ENCODE measurements at regions not wholly inside any gene's neighbourhood (a gene's known extent, or its start where the extent isn't known, plus 50 kb on each side); places are given as distances from the start of the nearest gene placed in this dataset.

DNA sequence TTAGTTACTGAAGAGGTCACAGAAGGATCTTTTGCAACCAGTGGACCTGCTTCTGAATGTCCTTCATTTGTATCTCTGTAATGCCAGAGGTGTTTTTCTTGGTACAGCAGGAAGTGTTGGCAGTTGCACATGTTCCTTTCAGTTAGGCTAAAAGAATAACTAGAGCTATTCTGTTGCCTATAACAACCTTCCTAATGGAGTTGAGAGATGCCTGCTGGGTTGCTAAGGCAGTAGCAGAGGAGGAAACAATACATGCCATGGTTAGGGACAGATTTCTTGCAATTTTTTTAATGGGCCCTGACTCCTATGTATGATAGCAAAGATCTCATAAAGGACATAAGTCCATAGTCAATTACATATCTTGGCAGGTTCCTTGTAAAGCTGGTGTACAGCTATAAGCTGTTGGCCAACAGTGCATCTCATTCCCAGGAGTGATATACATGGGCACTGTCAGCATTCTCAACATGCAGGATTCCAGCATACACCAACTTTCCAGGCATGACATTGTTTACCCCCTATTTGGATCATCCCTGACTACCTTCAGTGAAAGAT, 556.6 kb downstream of the CCER1 start:
- no peak for DNase-seq (ENCODE audit: low read depth)

DNA sequence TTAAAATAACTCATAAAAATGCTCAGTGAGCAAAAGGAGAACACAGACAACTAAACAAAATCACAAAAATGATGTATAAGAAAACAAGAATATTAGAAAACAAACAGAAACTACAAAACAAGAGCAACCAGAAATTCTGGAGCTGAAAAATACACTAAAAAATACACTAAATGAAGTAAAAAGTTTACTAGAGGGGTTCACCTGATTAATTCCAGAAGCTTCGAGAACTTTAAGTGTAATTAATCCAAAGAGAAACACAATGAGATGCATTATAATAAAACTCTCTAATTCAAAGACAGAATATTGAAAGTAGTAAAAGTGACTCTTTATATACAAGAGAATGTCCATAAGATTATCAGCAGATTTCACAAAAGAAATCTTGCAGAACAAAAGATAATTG, 558.4 kb downstream of the CCER1 start:
- DNase-seq (ENCODE audit: low read depth): no peak

DNA sequence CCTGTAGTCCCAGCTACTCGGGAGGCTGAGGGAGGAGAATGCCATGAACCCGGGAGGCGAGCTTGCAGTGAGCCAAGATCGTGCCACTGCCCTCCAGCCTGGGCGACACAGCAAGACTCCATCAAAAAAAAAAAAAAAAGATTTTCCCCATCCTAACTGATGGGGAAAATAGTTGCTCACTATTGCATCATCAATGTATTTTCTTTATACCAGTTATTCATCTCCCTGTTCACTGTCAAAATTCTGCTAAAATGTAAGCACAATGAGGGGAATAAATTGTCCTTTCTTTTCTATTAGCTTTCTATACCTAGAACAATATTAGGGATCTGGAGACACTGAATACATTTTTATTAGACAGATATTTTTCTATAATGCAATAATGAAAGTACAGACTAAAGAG, 561.3 kb downstream of the CCER1 start:
- no peak for DNase-seq (ENCODE audit: low read depth)

DNA sequence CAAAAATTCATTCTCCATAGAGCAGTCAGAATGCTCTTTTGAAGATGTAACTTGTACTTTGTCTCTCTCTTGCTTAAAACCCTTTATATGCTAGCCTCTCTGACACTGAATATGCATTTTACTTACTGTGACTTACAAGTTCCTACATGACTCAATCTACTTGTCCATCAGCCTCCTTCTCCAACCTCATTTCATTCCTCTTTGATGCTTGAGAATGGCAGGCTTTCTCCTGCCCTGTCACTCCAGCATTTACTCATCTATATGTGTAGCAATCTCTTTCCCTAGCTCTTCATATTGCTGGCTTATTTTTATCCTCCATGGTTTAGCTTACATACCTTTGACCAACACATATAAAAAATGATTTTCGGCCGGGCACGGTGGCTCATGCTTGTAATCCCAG, 561.9 kb downstream of the CCER1 start:
- DNase-seq (ENCODE audit: low read depth): no peak

DNA sequence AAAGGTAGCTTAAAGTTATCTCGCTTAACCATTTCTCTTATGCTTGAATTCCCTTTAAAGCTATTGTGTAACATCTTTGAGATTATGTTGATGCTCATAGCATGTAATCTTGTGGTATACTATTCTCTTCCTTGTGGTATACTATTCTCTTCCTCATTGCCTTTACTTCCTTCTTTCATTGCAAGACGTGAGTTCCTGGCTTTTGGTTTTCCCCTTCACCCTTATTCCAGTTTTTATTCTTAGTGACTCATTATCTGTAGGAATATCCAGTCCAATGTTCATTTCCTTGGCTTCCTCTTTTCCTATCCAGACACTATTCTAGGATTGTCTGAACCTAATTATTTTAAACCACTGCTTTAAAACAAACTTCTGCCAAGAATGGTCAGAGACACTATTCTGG, 564.0 kb downstream of the CCER1 start:
- no peak for DNase-seq (ENCODE audit: low read depth)

DNA sequence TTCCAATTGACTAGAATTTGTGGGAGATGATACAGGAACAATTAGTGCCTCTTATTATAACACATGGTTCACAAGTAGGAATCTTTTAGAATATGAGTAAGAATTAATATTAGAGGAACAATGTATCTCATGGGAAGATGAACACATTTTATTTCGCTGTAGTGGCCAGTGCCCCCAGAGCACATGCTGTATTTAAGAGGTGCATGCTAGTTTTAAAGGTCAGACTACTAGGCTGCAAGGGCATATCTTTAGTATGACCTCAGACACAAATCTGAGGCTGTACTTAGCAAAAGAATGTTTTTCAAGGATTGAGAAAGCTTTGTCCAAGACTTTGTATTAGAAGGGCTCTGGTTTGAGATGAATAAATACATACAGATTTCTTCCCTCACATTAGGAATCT, 586.9 kb downstream of the CCER1 start:
- no peak for DNase-seq (ENCODE audit: low read depth)

DNA sequence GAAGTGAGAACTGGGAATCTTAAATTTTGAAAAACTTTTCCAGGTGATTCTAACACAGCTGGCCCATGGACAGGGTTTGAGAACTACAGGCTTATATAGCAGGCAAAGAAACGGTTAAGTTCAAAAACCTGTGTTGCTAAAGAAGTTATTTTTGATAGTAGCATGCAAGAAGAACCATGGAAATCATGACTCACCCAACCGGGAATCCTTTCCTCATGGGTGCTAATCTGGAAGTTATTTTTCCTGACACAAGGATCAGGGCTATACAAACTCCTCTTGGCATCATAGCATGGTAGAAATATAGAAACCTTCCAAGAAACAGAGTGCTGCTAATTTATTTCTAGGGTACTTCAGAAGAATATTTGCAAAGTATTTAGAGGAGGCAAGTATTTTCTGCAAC, 588.7 kb downstream of the CCER1 start:
- no peak for DNase-seq (ENCODE audit: low read depth)

DNA sequence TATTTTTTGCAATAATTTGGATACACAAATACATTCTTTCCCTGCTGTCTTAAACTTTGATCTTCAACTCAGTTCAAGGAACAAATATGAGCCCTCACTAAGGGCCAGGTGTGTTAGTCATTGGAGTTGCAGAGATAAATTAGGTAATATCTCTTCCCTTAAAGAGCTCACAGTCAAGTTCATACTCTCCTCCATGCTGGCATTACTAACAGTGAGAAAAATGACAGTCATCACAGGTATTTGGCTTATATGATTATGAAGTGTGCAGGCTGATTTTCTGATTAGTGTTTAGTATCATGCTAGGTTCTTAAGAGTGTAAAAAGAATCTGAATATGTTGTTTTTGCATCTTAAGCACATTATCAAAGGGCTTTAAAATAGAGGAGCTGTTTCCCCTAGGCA, 594.7 kb downstream of the CCER1 start:
- no peak for DNase-seq (ENCODE audit: low read depth)

DNA sequence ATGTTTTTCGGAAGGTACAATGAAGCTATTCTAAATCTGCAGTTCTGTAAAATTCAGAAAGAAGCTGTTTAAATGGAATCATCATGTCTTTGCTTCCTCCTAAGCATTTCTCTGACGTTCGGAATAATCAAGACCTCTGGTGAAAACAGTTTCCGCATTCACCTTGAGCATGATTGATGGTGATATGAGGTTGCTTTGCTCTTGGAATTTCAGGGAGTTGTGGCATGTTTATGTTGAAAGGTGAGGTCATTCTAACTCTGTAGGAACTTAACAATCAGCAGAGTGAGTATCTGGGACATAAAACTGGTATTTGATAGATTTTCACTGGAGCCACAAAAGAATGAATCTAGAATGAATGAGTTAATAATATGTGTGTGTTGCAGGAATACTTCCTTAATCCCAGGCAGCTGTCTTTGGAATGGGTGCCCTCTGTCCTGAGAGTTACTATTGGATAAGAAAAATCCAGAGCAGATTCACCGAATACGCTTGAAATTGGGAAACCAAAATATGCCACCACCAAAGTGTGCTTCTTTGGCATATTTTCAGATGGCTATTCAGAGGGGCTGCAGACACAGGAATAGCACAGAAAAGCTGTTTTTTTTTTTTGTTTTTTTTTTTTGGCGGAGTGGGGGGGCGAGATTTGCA, 599.1 kb downstream of the CCER1 start:
- DNase-seq (ENCODE audit: low read depth): no peak

DNA sequence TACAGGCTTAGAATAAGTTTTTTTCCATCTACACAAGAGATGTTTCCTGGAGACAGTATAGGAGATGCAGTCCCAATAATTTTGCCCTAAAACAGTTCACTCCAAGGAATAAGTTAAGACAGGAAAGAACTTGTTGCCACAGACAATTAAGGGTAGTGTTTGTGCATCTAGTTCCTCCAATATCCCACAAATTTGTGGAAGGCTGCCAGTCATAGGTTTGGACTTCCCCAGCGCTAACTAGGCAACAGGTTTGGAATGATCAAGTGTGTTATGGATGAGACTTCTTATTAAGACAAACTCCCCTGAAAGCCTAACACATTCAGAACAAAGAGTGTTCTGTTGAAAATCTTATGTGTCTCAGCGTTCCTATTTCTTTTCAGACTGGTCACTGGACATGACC, 611.0 kb downstream of the CCER1 start:
- no peak for DNase-seq (ENCODE audit: low read depth)

DNA sequence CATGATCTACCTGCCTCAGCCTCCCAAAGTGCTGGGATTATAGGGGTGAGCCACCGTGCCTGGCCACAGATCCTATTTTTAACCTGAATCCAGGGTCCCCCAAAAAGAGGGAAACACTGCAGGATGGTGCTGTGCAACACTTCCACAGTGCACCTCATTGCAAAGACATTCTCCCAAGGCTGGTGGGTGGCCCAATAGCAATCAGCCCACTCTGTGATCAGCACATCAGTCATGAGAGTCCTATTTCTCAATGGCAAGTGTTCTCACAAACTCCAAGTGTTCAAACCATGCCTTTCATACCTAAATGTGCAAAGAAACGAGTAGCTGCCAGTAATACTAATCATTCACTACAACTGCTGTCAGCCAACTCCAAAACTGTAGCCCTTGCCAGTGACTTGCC, 612.9 kb downstream of the CCER1 start:
- no peak for DNase-seq (ENCODE audit: low read depth)

DNA sequence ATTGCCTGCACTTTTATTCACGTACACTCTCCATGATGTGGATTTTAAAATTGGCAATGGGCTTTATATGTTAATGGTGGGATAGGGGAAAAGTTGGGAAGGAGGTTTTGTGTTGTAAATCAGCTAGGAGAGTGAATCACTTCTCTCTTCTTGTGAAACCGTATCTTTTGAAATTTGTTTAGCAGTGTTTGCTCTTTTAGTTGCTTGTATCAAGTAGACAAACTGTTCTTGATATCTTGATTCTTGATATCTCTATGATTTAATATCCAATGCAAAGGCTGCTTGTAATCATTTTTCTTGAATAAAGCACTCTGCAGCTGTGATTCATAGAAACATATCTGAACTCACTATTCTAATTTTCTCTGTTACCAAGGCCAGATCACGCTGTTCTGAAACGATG, 615.1 kb downstream of the CCER1 start:
- DNase-seq (ENCODE audit: low read depth): no peak

DNA sequence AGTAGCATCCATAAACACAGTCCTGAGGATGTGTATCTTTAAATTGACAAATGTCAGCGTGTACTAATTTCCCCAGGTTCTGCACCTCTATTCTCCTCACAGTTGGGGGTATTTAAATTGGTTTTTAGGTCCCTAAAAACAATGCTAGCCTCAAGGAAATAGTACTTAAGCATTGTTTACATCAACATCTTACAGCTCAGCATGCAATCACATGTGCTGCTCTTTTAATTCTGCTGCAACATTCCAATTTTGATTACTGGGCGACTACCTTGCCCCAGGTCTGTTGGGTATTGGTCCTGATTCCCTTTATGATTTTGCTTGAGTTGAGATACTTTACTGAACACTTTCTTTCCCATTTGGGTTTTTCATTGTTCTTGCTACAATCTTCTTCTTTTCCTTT, 616.6 kb downstream of the CCER1 start:
- no peak for DNase-seq (ENCODE audit: low read depth)

DNA sequence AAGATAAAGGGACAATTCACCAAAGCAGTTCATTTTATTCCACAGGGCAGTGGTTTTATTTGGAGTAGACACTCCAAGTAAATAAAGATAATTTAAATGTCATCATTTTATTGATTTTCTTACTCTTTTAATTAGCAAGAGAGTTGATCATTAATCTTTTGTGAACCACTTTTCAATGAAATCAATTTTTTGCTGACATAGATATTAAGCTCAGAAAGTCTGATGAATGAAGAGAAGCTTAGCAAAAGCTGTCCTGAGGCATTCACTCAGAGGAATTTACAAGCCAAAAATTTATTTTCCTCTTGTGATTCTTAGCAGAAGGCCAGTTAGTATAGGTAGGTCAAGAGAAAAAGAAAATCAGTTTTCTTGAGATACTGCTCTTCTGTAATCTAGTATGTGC, 618.0 kb downstream of the CCER1 start:
- DNase-seq (ENCODE audit: low read depth): no peak

DNA sequence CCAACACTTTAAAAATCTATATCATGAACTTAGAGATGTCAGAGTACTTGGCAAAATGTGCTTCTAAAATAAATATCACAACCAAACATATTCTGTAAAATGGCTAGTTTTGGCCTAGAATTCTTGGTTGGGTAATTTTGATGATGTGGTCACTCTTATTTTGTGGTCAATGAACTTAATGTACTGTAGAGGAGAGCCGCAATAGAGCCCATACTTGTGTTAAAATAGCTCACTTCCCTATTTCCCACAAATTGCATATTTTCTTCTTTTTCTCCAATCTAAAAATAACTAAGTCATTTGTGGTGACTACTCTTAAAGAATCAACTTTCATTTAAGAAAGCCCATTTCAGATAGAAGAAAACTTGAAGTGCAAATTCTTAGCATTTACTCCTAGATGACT, 619.4 kb downstream of the CCER1 start:
- DNase-seq (ENCODE audit: low read depth): no peak

DNA sequence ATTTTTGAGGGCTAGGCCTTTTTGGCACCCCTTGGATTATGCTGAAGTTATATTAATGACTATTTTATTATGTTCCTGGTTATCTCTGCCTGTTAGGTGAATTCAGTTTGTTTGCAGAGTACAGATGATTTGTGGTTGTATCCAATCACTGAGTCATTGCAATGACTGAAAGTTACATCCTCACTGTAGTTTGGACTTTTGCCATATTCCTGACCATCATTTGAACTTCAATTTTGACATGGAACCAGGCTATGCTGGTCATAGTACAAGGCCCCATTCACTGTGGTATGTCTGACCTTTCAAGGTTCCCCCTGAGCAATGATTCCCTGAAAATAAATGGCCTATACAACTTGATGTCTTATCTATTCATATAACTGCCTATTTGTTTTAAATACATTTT, 621.0 kb downstream of the CCER1 start:
- no peak for DNase-seq (ENCODE audit: low read depth)

DNA sequence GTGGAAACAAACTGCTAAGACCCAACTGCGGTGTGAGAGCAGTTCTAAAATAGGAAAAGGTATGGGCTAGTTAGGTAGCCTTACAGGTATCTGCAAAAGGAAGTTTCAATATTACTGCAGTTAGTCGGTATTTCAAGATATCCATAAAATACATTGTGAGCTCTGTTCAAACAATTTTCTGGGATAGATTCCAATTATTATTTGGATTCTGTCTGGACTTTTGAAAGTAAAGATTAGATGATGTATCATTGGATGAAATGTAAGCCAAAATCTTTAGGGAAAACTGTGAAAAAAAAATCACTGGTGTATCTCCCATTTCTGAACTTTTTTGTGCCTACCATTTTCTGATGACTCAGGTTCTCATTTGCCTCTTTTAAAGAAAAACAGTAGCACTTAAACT, 621.6 kb downstream of the CCER1 start:
- DNase-seq (ENCODE audit: low read depth): no peak

DNA sequence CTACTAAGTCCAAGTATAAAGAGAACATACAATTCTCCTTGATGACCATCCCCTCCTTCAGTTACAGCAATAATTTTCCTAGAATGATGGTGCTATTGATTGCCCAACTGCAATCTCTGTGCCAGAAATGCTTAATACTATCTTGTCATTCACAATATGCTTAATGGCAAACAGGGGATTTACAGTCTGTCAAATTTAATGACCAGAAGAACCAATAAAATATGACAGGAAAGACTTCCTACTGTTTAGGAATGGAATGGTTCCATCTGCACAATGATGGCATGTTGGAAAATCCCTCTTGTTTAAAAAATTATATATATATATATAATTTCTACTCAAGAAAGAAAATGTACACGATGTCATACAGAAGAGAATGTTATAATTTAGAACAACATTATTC, 623.2 kb downstream of the CCER1 start:
- no peak for DNase-seq (ENCODE audit: low read depth)

DNA sequence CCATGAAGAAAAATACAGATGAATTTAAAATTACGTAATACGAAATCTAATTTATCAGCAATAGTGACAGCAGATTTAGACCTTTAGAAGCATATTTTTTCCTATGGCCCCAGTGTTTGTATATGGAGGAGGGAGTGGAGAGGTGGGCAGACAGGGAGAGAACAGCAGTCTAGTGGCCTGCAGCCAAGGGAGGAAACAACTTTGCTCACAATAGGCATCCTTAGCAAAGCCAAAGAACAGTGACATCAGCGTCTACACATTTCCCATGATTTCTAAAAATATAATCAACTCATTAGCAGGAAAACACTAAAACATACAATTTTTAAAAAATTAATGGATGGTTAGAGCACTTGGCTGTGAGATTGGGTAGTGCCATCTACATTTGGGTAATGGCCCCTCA, 622.6 kb upstream of the ATP2B1 start:
- no peak for DNase-seq (ENCODE audit: low read depth)

DNA sequence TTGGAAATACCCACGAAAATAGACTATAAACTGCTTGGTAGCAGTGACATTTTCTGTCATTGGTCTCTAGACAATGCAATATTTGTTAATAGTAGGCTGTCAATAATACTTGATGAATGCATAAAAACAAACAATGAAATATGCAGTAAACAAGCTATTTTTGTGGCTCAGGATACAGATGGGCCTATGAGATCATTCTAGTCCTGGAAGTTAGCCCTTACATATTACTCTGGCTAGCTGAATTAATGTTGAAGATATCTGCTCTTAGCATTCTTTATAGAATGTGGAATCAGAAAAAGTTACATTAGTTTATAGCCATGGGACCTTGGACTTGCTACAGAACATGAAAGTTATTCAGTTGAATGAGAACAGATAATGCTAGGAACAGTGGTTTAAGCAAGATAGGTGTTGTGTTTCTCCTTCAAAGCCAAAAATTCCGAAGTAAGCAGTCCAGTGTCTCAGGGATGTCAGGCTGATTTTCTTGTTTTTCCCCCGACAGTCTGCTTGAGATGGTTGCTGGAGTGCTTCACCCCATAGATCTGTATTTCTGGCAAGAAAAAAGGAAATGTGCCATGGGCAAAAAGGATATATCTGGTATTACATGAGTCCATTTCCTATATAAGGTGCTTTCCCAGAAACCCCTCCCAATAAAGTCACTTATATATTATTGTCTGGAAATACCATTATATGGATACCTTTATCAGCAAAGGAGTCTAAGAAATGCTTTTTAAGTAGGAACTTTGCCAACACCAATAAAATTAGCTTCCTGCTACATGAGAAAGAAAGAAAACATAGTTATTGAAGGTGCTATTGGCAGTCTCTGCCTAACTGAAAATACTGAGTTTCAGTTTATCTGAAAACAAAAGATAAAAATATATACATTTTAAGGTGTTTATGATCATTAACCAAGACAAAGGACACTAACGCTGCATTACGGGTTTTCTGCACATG, 619.4 kb upstream of the ATP2B1 start:
- DNase-seq (ENCODE audit: low read depth): no peak

DNA sequence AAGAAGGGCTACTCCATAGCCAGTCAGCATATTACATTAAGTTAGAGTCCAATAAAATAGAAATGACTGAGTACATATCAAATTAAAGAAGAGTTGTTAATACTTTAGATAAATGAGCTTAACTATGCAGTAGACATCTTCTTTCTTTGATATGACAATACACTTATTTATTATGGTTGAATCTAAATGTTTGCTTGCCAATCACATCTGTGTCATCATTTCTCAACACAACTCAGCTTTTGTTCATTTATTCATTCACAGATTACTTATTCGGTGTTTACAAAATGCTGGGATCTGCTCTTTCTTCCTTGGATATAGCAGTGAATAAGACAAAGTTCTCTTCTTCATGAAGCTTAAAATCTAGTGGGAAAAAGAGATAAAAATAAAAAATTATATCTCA, 614.6 kb upstream of the ATP2B1 start:
- no peak for DNase-seq (ENCODE audit: low read depth)

DNA sequence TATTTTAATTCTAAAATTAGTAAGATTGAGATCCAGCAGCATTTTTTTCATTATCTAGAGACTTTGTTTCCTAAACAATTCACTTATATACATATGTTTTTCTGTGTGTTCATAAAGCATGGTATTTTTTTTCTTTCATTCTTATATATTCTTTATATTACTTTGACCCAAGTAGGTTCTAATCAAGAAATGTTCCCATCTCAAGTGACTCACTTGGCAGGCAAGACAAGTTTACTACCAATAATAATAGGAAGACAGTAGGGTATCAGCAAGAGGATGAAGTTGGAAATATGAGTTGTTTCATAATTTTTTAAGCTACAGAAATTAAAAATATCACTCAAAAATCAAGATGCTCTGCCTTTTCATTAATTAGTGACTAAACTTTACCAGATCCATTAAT, 613.4 kb upstream of the ATP2B1 start:
- DNase-seq (ENCODE audit: low read depth): no peak

DNA sequence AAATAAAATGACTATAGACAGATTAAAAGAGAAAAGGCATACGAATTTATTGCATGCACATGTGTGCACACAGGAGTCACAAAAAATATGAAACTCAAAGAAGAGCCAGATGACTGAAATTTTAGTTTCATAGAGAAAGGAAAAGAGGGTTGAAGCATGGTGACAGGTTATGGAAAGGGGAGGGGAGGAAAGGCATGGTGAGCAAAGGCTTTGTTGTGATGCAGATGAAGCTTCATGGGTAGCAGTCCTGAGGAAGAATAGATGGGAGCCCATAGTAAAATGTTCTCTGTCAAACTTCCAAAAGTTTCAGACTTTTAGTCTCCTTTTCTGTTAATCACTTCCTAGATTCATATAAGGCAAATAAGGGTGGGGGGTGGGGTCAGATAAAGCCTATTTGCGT, 612.7 kb upstream of the ATP2B1 start:
- no peak for DNase-seq (ENCODE audit: low read depth)

Measured in T follicular helper cell (primary cell).